ENCODE measurements at regions not wholly inside any gene's neighbourhood (a gene's known extent, or its start where the extent isn't known, plus 50 kb on each side); places are given as distances from the start of the nearest gene placed in this dataset.

GRCh38 chr18:68504441-68505177 lies 210.3 kb downstream of the TMX3 start:
- no peak for TF ChIP-seq POLR2A (IDR thresholded peaks at IDR 0.05)
- TF ChIP-seq, protein P1, sequence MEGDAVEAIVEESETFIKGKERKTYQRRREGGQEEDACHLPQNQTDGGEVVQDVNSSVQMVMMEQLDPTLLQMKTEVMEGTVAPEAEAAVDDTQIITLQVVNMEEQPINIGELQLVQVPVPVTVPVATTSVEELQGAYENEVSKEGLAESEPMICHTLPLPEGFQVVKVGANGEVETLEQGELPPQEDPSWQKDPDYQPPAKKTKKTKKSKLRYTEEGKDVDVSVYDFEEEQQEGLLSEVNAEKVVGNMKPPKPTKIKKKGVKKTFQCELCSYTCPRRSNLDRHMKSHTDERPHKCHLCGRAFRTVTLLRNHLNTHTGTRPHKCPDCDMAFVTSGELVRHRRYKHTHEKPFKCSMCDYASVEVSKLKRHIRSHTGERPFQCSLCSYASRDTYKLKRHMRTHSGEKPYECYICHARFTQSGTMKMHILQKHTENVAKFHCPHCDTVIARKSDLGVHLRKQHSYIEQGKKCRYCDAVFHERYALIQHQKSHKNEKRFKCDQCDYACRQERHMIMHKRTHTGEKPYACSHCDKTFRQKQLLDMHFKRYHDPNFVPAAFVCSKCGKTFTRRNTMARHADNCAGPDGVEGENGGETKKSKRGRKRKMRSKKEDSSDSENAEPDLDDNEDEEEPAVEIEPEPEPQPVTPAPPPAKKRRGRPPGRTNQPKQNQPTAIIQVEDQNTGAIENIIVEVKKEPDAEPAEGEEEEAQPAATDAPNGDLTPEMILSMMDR (IDR thresholded peaks at IDR 0.05), result no peak
